Peyer's patch (tissue), 4 donors: ENCODE measurements at regions not wholly inside any gene's neighbourhood (a gene's known extent, or its start where the extent isn't known, plus 50 kb on each side); places are given as distances from the start of the nearest gene placed in this dataset.

Experiments
- DNase-seq, 3 donors: peaks; one replicate each; pipeline ENCODE4 v3.0.0-alpha.2; 2017 to 2019
- H3K27ac ChIP-seq, 4 donors: fragments of 200-600 bp; sonication (generic); one replicate each; pipeline ENCODE4 v1.5.1; 2016 to 2019
- H3K27me3 ChIP-seq, 2 donors: fragments of 200-600 bp; sonication (generic); one replicate each; pipeline ENCODE4 v1.5.1; 2019
- H3K36me3 ChIP-seq, 3 donors: fragments of 200-600 bp; sonication (generic); one replicate each; pipeline ENCODE4 v1.5.1; 2016 to 2019
- H3K4me1 ChIP-seq, 4 donors: fragments of 200-600 bp; sonication (generic); one replicate each; pipeline ENCODE4 v1.5.1; 2016 to 2019
- H3K4me3 ChIP-seq, 4 donors: fragments of 200-600 bp; sonication (generic); 1 replicate in 3 of 4; 2 replicates in 1 of 4; pipeline ENCODE4 v1.5.1; 2016 to 2019; ENCODE audit warnings: mild to moderate bottlenecking in 1 of 4
- H3K9me3 ChIP-seq, 4 donors: fragments of 200-600 bp; sonication (generic); one replicate each; pipeline ENCODE4 v1.5.1; 2016 to 2019; ENCODE audit warnings: mild to moderate bottlenecking in 1 of 4
- POLR2A ChIP-seq, 2 donors: fragments of 450-650 bp; IDR thresholded peaks; one replicate each; pipeline ENCODE4 v1.5.1; 2017; ENCODE audit warnings: antibody characterized with exemption in 2 of 2, mild to moderate bottlenecking in 2 of 2, moderate library complexity in 2 of 2
- TF ChIP-seq, protein P1 (sequence below), 6 experiments: fragments of 450-650 bp in 4 of 6; fragments of 200-600 bp in 2 of 6; sonication (generic) in 1 of 6; IDR thresholded peaks; one replicate each; pipeline ENCODE4 v1.5.1; 2017 to 2019; ENCODE audit warnings: antibody characterized with exemption in 6 of 6, mild to moderate bottlenecking in 3 of 6, moderate library complexity in 1 of 6

GRCh38 chr16:86836503-86837129 is 258.3 kb downstream of the FOXL1 start:
- no peak overlapping the region for H3K27ac ChIP-seq
- H3K27me3 ChIP-seq: no peaks in the 10 kb centered on the region
- H3K4me3 ChIP-seq: no peak overlapping the region

DNA sequence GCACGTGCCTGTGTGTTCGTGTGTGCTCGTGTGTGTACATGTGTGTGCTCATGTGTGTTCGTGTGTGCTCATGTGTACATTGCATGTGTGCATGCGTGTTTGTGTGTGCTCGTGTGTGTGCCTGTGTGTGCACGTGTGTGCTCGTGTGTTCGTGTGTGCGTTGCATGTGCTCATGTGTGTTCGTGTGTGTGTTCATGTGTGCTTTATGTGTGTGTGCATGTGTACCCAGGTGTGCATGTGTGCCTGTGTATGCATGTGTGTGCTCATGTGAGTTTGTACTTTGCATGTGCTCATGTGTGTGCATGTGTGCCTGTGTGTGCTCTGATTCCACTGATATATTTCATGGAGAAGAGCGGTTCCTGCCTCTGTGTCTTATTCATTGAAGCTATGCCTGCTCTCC is 265.5 kb downstream of the FOXL1 start:
- no peak overlapping the region for H3K4me3 ChIP-seq
- H3K27me3 ChIP-seq: no peaks in the 10 kb centered on the region
- no peaks in the 10 kb centered on the region for H3K36me3 ChIP-seq
- no peaks in the 10 kb centered on the region for H3K4me1 ChIP-seq
- no peaks in the 10 kb centered on the region for H3K9me3 ChIP-seq
- no peak for TF ChIP-seq POLR2A (IDR thresholded peaks at IDR 0.05)
- TF ChIP-seq, protein P1, sequence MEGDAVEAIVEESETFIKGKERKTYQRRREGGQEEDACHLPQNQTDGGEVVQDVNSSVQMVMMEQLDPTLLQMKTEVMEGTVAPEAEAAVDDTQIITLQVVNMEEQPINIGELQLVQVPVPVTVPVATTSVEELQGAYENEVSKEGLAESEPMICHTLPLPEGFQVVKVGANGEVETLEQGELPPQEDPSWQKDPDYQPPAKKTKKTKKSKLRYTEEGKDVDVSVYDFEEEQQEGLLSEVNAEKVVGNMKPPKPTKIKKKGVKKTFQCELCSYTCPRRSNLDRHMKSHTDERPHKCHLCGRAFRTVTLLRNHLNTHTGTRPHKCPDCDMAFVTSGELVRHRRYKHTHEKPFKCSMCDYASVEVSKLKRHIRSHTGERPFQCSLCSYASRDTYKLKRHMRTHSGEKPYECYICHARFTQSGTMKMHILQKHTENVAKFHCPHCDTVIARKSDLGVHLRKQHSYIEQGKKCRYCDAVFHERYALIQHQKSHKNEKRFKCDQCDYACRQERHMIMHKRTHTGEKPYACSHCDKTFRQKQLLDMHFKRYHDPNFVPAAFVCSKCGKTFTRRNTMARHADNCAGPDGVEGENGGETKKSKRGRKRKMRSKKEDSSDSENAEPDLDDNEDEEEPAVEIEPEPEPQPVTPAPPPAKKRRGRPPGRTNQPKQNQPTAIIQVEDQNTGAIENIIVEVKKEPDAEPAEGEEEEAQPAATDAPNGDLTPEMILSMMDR (IDR thresholded peaks at IDR 0.05): no peak
- H3K27ac ChIP-seq: no peak overlapping the region
- DNase-seq: no peak

More at GRCh38 chr16:86836503-86837129, 258.3 kb downstream of the FOXL1 start:
- Histone ChIP-seq H3K36me3 (no peaks in the 10 kb centered on the region), H3K4me1 (no peaks in the 10 kb centered on the region), H3K9me3 (no peaks in the 10 kb centered on the region)
- no peak for DNase-seq
- TF ChIP-seq, protein P1 (IDR thresholded peaks at IDR 0.05): no peak
- TF ChIP-seq POLR2A (IDR thresholded peaks at IDR 0.05): no peak

DNA sequence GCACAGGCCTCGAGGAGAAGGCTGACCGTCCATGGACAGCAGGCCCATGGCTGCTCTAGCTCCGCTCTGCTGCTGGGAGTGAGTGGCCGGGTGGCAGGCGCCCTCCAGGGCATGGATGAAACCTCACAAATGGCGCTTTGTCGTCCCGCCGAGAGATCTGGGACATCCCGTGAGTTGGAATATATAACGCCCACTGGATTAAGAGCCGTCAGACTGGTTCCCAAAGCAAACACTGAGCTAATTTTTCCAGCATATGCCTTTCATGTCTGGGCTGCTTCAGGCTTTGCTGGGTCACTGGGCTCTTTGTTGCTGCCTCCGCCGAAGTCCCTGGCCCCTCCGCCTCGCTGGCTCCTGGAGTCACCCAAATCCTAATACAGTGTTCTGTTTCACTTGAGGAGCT is 266.3 kb downstream of the FOXL1 start:
- Histone ChIP-seq H3K36me3 (no peaks in the 10 kb centered on the region), H3K4me1 (no peaks in the 10 kb centered on the region), H3K4me3 (no peak overlapping the region), H3K27ac (no peak overlapping the region), H3K9me3 (no peaks in the 10 kb centered on the region), H3K27me3 (no peaks in the 10 kb centered on the region)
- TF ChIP-seq, protein P1 (IDR thresholded peaks at IDR 0.05): no peak
- TF ChIP-seq POLR2A (IDR thresholded peaks at IDR 0.05): no peak
- DNase-seq: no peak

DNA sequence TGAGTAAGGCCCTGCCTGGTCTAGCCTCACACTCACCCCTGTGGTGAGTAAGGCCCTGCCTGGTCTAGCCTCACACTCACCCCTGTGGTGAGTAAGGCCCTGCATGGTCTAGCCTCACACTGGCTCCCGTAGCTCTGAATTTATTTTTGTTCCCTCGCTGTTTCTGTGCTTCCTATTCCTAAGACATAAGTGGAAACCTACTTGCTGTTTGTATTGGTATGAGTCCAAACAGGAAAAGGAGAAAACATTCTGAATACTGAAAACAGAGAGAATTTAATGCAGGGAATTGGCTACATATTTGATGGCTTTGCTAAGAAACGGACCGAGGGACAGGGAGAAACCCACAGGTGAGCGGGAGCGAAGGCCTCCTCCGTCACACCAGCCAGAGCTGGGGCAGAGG is 267.8 kb downstream of the FOXL1 start:
- no peak overlapping the region for H3K27ac ChIP-seq
- no peak for DNase-seq
- TF ChIP-seq POLR2A (IDR thresholded peaks at IDR 0.05): no peak
- TF ChIP-seq, protein P1 (IDR thresholded peaks at IDR 0.05): no peak

DNA sequence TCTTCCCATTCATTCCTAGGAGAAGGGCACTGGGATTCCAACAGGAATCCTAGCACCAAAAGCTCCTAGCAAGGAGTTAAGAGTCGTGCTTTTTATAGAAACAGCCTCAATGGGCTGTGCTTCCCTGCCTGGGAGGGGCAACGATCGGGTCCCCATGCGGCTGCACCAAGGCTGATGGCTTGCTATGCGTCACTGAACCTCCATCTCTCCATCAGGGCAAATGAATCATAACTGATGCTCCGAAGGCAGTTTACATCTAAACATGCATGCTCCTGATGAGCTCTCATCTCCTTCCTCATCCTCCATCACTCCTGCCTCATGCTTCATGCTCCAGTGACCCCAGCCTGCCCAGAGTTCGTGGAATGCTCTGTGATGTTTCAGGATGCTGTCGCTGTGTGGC is 270.5 kb downstream of the FOXL1 start:
- TF ChIP-seq, protein P1 (IDR thresholded peaks at IDR 0.05): no peak
- no peak for TF ChIP-seq POLR2A (IDR thresholded peaks at IDR 0.05)
- no peaks in the 10 kb centered on the region for H3K36me3 ChIP-seq
- no peaks in the 10 kb centered on the region for H3K27me3 ChIP-seq
- H3K4me3 ChIP-seq: no peak overlapping the region
- no peak overlapping the region for H3K27ac ChIP-seq
- H3K4me1 ChIP-seq: no peaks in the 10 kb centered on the region
- DNase-seq: no peak
- no peaks in the 10 kb centered on the region for H3K9me3 ChIP-seq

More for the DNA sequence above, 267.8 kb downstream of the FOXL1 start:
- Histone ChIP-seq H3K4me1 (no peaks in the 10 kb centered on the region), H3K36me3 (no peaks in the 10 kb centered on the region), H3K9me3 (no peaks in the 10 kb centered on the region), H3K4me3 (no peak overlapping the region), H3K27me3 (no peaks in the 10 kb centered on the region)

GRCh38 chr16:86850670-86851069 is 272.3 kb downstream of the FOXL1 start:
- H3K27ac ChIP-seq: no peak overlapping the region
- no peaks in the 10 kb centered on the region for H3K36me3 ChIP-seq
- no peak overlapping the region for H3K4me3 ChIP-seq
- no peak for TF ChIP-seq POLR2A (IDR thresholded peaks at IDR 0.05)
- TF ChIP-seq, protein P1 (IDR thresholded peaks at IDR 0.05): no peak
- H3K9me3 ChIP-seq: no peaks in the 10 kb centered on the region
- no peaks in the 10 kb centered on the region for H3K27me3 ChIP-seq
- H3K4me1 ChIP-seq: no peaks in the 10 kb centered on the region
- no peak for DNase-seq
